NOMO-1 (cell line): ENCODE measurements at regions not wholly inside any gene's neighbourhood (a gene's known extent, or its start where the extent isn't known, plus 50 kb on each side); places are given as distances from the start of the nearest gene placed in this dataset.
"Not testable (repeated sequence)": the region's sequence is repeated elsewhere in the genome, so short reads cannot be mapped to it uniquely, and the experiment has no call there.

Experiments used
- DNase-seq, 2 experiments: peaks; one replicate each; lab custom pipeline; 2025; ENCODE audit not compliant: unreplicated experiment in 2 of 2; lab: John Stamatoyannopoulos, UW

DNA sequence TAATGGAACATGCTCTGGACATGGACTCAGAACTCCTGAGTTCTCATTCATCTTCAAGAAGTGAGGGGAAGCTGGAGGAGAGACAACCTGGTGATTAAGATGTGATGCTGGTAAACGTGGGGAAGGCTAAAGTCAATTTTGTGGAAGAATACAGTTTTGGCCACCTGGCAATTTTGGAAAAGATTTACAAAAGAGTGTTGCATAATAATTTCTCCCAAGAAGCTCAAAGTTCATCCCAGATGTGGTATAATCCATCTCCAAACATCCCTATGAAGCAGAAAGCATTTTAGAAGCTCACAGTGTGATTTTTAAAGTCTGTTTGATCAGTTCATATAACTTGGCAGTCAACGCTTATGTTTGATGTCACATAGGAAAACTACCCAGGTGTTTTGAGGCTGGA, 208.7 kb downstream of the LMX1A start:
- DNase-seq, result no peak

DNA sequence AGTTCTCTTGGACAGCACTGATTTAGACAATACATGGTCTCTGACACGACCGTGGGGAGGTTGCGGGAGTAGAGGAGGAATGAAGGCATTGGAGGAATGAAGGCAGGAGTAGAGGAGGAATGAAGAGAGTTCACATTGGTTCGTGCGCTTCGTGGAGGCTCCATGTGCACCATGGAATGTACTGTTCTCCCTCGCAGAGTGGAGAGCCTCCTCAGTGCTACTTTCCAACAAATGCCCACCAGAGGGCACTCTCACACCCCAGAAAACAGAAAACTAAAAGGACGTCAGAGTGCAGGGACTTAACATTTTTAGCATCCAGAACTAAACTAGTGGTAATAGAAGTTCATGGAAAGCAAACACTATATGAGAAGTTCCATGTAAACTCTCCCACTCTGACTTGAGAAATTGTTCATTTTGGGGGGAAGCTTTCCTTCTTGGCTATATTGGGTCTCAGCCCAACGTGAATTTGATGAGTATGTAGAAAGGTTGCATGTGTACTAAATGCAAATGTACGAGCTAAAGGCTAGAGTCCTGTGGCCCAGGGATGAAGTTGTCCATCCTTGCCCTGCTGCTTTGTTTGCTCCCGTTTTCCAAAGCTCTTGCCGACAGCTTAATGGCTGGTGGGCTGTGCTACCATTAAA, 211.6 kb downstream of the LMX1A start:
- peak in 1 of 2 experiments; percentile 17 for DNase-seq

DNA sequence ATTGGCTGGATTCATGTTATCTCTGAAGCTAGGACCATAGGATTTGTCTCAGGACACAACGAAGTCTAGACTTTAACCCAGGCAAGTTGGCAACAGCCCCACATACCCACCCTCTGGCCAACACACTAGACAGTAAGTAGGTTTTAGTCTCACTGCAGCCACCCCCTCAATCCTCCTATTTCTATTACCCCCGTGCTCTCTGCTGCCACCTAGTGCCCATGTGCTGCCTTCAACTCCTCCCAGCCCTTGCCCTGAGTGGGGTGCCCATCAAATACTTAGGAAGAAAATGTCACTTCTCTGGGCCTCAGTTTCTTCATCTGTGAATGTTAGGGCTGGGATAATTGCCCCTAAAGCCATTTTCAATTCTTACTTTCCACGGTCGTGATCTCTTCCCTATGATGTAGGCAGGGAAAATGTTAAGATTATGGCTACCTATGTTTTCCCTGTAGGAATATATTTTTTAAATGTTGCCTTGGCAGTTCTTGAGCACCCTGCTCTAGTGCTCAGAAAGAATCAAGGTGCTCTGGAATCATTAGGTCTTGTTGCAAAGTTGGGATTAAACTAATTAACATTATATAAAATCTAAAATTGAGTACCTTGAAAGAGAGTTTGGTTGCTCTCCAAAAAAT, 213.0 kb downstream of the LMX1A start:
- DNase-seq, result no peak

DNA sequence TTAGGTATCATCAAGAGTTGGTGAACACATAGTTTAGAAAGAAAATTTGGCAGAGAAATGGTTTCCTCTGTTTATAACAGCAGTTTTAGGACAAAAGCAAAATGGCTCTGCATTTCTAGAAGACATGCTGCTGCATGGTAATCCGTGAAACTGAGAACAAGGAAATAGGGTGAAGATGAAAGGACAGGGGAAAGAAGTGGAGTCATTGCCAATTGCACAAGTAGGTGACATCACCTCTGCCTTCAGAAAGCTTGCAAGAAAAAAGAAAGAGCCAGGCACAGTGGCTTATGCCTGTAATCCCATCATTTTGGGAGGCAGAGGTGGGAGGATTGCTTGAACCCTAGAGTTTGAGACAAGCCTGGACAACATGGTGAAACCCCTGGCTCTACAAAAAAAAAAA, 217.6 kb downstream of the LMX1A start:
- DNase-seq, result no peak

DNA sequence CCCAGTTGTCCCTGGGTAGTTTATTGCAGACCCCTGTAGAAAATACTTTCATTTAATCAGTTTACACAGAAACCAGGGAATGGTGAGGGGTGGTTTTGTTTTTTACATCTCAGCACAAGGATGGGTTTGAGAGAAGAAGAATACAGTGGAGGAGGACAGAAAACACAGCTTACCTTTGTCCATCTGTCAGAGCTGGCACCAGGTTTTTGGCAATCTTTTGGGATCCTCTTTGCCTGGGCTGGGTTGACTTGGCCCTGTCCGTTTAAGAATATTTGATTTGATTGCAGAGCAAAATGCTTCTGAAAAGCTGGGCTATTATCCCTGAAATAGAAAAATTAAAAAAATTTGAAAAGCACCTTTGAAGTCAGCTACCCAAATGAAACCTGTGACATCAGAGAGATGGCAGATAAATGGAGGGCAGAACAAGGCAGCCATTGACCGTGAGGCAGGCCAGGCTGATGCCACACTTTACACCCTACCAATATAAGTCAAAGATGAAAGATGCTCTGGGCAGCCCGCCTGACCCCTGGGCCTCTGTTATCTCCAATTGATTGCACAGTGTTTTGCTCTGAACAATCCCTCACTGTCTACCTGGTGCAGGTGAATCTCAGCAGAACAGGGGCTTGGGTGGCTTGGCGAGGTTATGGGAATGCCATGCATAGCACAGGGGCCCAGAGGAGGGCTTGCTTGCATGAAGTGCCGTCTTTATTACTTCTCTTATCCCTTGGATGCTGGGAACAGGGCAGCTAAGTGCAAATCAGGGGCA, 218.8 kb downstream of the LMX1A start:
- no peak for DNase-seq

DNA sequence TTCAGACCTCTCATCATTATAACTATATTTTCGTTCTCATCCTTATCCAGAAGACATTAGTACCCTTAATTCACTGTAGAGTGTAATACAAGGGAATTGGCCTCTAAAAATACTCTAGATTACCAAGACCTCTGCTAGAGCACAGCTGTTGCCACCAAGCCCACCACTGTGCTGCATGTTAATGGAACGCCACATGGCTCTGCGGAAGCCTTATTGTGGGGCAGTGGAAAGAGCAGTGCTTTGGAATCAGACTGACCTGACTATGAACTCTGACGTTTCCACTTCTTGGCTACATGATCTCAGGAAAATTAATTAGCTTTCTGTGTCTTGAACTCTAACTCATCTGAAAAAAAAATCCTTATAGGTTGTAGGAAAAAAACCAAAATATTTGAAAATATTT, 222.1 kb downstream of the LMX1A start:
- DNase-seq, result no peak

DNA sequence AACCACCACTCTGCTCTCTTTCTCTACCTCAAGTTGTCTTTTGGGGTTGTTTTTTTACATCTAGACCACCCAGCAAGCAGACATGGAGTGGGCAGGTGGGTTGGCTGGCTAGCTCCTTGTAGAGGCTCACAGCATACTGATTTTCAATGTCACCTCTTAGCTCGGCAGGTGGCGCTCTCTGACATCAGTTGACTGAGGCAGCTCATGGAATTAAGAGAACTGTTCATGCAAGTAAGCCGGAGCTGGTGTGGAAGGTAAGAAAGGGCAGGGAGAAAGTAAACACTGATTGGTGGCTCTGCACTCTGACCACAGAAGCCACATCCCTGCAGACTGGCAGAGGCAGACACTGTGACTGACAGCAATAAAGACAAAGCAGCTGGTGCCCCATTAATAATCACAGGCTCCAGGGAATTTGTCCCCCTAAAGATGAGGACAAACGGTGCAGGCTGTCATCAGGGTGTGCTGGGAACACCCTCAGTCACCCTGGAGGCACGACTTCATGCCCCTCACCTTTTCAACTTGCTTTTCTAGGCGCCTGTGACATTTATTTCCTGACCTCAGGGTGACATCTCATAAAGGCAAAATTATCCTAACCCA, 226.8 kb downstream of the LMX1A start:
- peak in 1 of 2 experiments; percentile 21 for DNase-seq

DNA sequence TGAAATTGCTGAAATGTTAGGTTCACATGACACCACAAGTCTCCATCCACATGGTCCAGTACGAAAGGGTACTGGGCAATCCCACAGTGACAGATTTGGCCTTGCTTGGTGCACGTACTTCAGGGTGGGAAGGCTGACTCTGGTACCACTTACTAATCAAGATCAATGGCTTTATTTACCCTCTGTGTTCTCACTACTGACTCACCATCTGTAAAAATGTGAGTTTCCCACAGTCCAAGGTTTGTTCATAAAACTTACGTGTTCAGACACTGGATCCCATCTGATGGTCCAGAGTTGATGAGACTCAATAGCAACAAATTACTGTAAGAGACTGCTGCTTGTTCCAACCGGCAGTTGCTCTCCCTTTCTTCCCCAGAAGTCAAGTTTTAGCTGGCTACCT, 231.7 kb downstream of the LMX1A start:
- DNase-seq, result no peak

DNA sequence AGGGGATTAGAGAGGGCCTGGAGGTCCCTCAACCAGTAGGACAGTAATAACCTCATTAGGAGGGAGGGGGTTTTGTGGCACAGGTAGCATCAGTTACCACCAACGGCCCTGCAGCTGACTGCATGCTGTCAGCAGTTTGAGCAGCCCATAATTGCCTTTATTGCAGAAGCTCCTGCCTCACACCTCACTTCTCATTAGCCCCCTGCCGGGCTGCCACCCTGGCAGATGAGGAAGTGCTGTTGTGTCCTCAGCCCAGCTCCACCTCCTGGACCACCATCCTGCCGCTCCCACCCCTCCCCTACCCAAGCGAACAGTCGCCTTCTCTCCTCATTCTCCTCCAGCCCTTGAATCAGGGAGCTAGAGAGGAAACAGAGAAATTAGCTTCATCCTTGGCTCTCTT, 237.4 kb downstream of the LMX1A start:
- DNase-seq, result no peak

DNA sequence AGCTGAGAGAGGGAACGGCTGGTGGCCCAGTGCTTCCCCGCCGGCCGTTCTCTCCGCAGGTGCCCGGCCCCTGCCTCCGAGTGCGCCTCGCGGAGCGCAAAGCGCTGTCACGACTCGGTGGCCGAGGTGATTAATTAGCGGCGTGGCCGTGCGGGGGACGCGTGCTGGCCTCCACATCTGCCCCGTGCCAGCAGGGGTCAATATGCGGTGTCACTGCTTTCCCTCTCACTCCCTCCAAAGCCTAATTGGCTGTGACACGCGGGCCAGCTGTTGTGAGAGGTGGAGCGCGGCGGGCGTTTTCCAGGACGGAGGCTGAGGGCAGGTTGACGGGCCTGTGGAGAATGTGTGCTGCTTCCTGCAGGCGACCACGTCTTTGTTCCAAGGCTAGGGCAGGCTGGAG, 239.0 kb downstream of the LMX1A start:
- no peak for DNase-seq

DNA sequence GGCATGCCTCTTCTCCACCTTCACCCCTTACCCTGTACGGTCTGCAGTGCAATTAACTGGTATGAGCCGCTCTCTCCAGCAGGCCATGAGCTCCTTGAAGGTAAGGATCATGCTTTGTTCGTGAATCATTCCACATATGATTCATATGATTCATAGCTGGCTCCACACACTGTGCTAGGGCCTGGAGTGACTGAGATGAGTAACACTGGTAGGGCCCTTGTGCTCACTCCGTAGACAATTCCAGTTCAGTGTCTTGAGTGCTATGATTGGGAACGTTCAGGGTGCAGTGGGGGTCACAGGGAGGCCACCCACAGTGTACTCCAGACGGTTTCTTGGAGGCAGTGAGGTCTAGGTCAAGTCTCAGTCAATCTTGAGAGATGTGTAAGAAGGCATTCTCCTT, 239.8 kb downstream of the LMX1A start:
- no peak for DNase-seq

DNA sequence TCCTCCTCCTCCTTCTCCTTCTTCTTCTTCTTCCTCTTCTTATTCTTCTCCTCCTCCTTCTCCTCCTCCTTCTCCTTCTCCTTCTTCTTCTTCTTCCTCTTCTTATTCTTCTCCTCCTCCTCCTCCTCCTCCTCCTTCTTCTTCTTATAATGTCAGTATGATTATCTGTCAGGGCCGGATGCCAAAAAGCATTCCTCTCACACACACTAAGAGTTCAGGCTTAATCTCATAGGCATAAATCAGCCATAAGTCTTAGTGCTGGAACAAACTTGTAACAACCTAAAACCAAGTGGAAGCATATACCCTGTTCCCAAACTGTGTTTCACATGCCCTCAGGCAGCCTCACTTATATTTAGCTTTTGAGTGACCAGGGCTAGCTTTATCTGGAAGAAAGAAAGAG, 240.3 kb downstream of the LMX1A start:
- DNase-seq, result no peak

DNA sequence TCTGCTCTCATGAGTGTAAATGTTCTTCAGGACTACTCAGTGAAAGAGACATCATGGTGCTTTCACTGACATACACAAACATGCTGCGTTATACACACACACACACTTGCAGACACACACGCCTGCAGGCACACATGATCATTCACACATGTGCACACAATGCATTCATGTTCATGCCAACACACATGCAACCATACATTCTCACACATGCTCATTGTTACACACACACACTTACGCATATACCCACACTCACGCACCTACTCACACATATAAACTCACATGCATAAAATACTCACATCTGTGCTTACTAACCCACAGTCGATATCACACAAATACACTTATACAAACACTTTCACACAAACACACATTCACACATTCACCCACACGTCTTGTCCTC, 241.6 kb downstream of the LMX1A start:
- DNase-seq, result no peak

DNA sequence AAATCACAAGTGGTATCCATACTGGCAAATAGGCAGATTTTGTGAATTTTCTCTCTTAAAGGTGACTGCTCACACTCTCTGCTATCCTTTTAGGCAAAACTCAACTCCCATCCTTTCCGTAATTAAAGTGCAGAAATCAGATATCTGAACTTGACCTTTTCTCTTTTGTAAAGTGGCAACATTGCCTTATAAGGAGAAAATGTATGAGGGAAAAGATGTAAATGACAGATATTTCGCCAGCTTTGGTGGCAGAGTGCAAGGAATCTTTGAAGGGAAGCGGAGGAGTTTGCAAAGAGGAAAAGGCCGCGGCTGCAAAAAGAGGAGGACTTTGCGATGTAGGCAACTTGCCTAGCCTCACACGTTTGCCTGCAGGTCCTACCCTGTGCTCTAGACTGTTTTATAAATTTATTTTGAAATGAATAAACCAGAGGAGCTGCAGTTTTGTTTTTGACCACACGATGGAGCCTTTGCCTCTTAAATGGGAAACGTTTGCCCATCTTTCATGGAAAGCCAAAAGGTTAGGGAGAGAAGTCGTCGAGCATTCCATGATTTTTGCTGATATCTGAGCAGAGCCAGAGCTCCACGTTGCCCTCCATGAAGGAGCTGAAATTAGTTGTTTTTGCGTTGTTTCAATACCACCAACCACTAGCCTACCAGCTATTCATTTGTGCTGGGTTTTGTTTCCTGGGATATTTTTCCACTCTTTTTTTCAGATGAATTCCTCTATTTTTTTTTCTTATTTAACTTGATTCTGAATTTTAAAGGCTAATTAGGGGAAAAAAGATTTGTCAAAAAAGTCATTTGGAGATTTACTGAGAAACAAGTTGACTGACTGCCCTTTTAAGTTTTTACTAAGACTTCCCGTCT, 242.3 kb downstream of the LMX1A start:
- DNase-seq, result no peak

DNA sequence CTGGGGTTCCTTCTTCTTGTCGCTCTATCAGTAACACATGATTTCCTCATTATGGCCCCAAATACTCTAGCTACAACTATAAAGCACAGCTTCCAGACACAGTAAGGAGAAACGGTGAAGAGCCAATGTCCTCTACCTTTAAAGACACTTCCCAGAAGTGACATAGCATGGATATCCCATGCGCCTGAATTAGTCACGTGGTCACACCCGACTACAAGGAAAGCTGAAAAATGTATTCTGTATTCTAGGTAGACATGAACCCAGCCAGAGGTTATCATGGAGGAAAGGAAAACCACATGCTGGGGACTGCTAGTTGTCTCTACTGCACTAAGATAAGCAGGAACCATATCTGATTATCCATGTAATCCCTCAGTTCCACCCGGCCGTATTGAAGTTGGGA, 244.3 kb downstream of the LMX1A start:
- DNase-seq, result no peak

DNA sequence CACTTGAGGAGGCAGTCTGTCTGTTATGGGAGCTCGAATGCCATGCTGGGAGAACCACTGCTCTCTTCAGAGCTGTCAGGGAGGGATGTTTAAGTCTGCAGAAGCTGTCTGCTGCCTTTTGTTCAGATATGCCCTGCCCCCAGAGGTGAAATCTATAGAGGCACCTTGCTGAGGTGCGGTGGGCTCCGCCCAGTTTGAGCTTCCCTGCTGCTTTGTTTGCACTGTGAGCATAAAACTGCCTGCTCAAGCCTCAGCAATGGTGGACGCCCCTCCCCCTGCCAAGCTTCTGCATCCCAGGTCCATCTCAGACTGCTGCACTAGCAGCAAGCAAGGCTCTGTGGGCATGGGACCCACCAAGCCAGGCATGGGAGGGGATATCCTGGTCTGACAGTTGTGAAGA, 247.5 kb downstream of the LMX1A start:
- DNase-seq, result no peak

DNA sequence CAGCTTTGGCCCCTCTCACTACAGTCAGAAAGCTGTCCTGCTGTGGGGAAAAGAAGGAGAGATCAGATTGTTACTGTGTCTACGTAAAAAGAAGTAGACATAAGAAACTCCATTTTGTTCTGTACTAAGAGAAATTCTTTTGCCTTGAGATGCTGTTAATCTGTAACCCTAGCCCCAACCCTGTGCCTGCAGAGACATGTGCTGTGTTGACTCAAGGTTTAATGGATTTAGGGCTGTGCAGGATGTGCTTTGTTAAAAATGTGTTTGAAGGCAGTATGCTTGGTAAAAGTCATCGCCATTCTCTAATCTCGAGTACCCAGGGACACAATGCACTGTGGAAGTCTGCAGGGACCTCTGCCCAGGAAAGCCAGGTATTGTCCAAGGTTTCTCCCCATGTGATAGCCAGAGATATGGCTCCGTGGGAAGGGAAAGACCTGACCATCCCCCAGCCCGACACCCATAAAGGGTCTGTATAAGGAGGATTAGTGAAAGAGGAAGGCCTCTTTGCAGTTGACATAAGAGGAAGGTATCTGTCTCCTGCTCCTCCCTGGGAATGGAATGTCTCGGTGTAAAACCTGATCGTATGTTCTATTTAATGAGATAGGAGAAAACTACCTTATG, 263.9 kb downstream of the LMX1A start:
- DNase-seq, result not testable (repeated sequence)

DNA sequence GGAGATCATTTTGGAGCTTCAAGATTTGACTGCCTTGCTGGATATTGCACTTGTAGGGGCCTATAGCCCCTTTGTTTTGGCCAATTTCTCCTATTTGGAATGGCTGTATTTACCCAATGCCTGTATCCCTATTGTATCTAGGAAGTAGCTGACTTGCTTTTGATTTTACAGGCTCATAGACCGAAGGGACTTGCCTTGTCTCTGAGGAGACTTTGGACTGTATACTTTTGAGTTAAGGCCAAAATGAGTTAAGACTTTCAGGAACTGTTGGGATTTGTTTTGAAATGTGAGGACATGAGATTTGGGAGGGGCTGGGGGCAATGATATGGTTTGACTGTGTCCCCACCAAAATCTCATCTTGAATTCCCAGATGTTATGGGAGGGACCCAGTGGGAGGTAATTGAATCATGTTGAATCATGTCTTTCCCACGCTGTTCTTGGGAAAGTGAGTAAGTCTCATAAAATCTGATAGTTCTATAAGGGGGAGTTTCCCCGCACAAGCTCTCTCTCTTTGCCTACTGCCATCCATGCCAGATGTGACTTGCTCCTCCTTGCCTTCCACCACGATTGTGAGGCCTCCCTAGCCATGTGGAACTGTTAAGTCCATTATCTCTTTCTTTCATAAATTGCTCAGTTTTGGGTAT, 276.1 kb downstream of the LMX1A start:
- DNase-seq, result no peak

DNA sequence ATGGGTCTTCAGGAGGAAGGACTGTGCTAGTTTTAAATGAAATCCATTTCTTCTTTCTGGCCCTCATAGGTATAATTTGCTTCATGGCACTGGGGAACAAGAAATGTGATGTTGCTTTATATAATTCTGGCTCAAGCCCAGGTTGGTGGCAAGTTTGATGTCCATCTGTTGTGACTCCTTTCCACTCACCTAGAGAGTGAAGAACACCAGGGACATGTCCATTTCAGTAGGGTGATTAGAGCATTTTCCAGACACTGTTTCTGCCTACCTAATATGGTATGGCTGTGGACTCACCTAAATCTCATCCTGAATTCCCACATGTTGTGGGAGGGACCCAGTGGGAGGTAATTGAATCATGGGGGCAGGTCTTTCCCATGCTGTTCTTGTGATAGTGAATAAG, 278.1 kb downstream of the LMX1A start:
- no peak for DNase-seq
